GM12878 (cell line): ENCODE measurements at regions not wholly inside any gene's neighbourhood (a gene's known extent, or its start where the extent isn't known, plus 50 kb on each side); places are given as distances from the start of the nearest gene placed in this dataset.

Experiments used
- ATAC-seq: fragments of 200-7000 bp; cut with Tn5 transposase; 3 replicates; pipeline ENCODE4 v1.9.1; 2020; ENCODE audit warnings: mild to moderate bottlenecking, moderate library complexity
- BruUV-seq: library from RNA; stranded (reverse); fragments of 400-500 nt; replicated peaks from 2 replicates; lab custom pipeline; 2021; lab: Mats Ljungman, UMichigan
- CTCF ChIA-PET: fragments of 300-600 bp; sonication (Branson Sonifier 250); formaldehyde crosslinking; extraction: SDS; loops from one replicate; lab custom pipeline; 2021; ENCODE audit warnings: inconsistent platforms; lab: Yijun Ruan, JAX
- POLR2A ChIA-PET: fragments of 350-600 bp; formaldehyde crosslinking; extraction: SDS; loops from one replicate; lab custom pipeline; 2021; ENCODE audit warnings: inconsistent platforms; lab: Charles Lee
- RAD21 ChIA-PET: fragments of 300-600 bp; sonication (Branson Sonifier 250); formaldehyde crosslinking; loops from one replicate; lab custom pipeline; 2023; ENCODE audit warnings: antibody characterized with exemption; ENCODE audit not compliant: unreplicated experiment; lab: Charles Lee
- SMC1A ChIA-PET: fragments of 300-600 bp; sonication (Branson Sonifier 250); formaldehyde crosslinking; loops from one replicate; lab custom pipeline; 2023; ENCODE audit not compliant: unreplicated experiment, uncharacterized antibody; lab: Charles Lee
- DNase-seq: peaks from one replicate; pipeline ENCODE4 v3.0.0-alpha.2; 2011; ENCODE audit warnings: low read depth, low spot score
- FAIRE-seq: peaks from 3 replicates; lab custom pipeline; 2011; peaks lifted over from hg19 to GRCh38; lab: Jason Lieb, UNC
- H2AFZ ChIP-seq: 2 replicates; pipeline ENCODE4 v1.6.0; 2011; ENCODE audit warnings: low read depth, low read length, control low read depth; ENCODE audit not compliant: control insufficient read depth
- H3K27ac ChIP-seq: 2 replicates; pipeline ENCODE4 v1.5.1; 2011; ENCODE audit warnings: control low read depth; ENCODE audit not compliant: control insufficient read depth, insufficient read depth
- H3K27me3 ChIP-seq, 2 experiments: replicated peaks in 1 of 2; 2 replicates each; pipeline versions ENCODE4 v1.6.0 to v1.6.1; 2011; ENCODE audit warnings: low read length in 1 of 2; ENCODE audit not compliant: control insufficient read depth in 2 of 2, insufficient read depth in 2 of 2
- H3K36me3 ChIP-seq, 2 experiments: 2 replicates each; pipeline ENCODE4 v1.5.1; 2011; ENCODE audit warnings: low read length in 1 of 2; ENCODE audit not compliant: control insufficient read depth in 2 of 2, insufficient read depth in 2 of 2
- H3K4me1 ChIP-seq: 2 replicates; pipeline ENCODE4 v1.6.1; 2011; ENCODE audit warnings: mild to moderate bottlenecking, low read length, moderate library complexity, mixed read lengths; ENCODE audit not compliant: control insufficient read depth, insufficient read depth
- H3K4me2 ChIP-seq: 2 replicates; pipeline ENCODE4 v1.6.0; 2011; ENCODE audit warnings: control low read depth; ENCODE audit not compliant: control insufficient read depth, insufficient read depth
- H3K4me3 ChIP-seq: fragments of 200-600 bp; sonication (generic); 2 replicates; pipeline ENCODE4 v1.5.1; 2016
- H3K79me2 ChIP-seq: 2 replicates; pipeline ENCODE4 v1.6.0; 2011; ENCODE audit warnings: low read length; ENCODE audit not compliant: control insufficient read depth, insufficient read depth
- H3K9ac ChIP-seq: 2 replicates; pipeline ENCODE4 v1.8.0; 2011; ENCODE audit warnings: low read length, control low read depth, mixed read lengths; ENCODE audit not compliant: control insufficient read depth, insufficient read depth
- H3K9me3 ChIP-seq: replicated peaks from 3 replicates; pipeline ENCODE4 v1.5.1; 2011; ENCODE audit warnings: mild to moderate bottlenecking, low read length; ENCODE audit not compliant: control insufficient read depth, insufficient read depth
- H4K20me1 ChIP-seq: 2 replicates; pipeline ENCODE4 v1.6.0; 2011; ENCODE audit not compliant: control insufficient read depth, insufficient read depth
- BCL11A ChIP-seq: IDR thresholded peaks from 2 replicates; pipeline ENCODE4 v1.6.1; 2011; ENCODE audit warnings: low read depth, low read length
- MXI1 ChIP-seq: fragments of 150-350 bp; IDR thresholded peaks from 2 replicates; pipeline ENCODE4 v1.6.1; 2011; ENCODE audit warnings: low read depth, mild to moderate bottlenecking, inconsistent platforms, low read length, improper control_type of control experiment
- POLR2AphosphoS2 ChIP-seq: IDR thresholded peaks from 2 replicates; pipeline ENCODE4 v1.6.1; 2011; ENCODE audit warnings: low read depth, mild to moderate bottlenecking, low read length, improper control_type of control experiment, moderate library complexity
- RFX5 ChIP-seq: IDR thresholded peaks from 2 replicates; pipeline ENCODE4 v1.6.1; 2011; ENCODE audit warnings: low read depth, low read length, improper control_type of control experiment
- SUZ12 ChIP-seq: fragments of 200-600 bp; sonication (generic); IDR thresholded peaks from one replicate; pipeline ENCODE4 v1.6.1; 2018; ENCODE audit warnings: antibody characterized with exemption, mild to moderate bottlenecking; ENCODE audit not compliant: unreplicated experiment
- ZBED1 ChIP-seq: IDR thresholded peaks from 2 replicates; pipeline ENCODE4 v1.6.1; 2016; ENCODE audit warnings: borderline replicate concordance
- ZNF384 ChIP-seq: IDR thresholded peaks from 2 replicates; pipeline ENCODE4 v1.6.1; 2012; ENCODE audit warnings: low read depth, mild to moderate bottlenecking, low read length, improper control_type of control experiment, borderline replicate concordance
- ZNF622 ChIP-seq: fragments of 450-650 bp; IDR thresholded peaks from 2 replicates; pipeline ENCODE4 v1.6.1; 2017; ENCODE audit warnings: mild to moderate bottlenecking, inconsistent platforms
- WGBS: methylation state at CpG from one replicate; pipeline ENCODE4 v1.1.6; 2016; ENCODE audit warnings: low lambda C conversion rate; ENCODE audit not compliant: insufficient replicate concordance, insufficient coverage; ENCODE audit errors: missing lambda C conversion rate; 5-methylcytosine and 5-hydroxymethylcytosine counted together
- in situ Hi-C: fragments of 300-500 bp; cut with MboI; formaldehyde crosslinking; loops from 9 replicates; pipeline ENCODE4 v1.14.3; 2018; ENCODE audit warnings: mixed read lengths
- intact Hi-C: fragments of 100-400 bp; cut with micrococcal nuclease; formaldehyde crosslinking; loops from one replicate; pipeline ENCODE4 v1.14.2; 2022; ENCODE audit not compliant: unreplicated experiment
- TF ChIP-seq, protein P1 (sequence below): fragments of 450-650 bp; conservative IDR thresholded peaks from 2 replicates; pipeline ENCODE4 v1.6.1; 2017; ENCODE audit warnings: mild to moderate bottlenecking, moderate library complexity

DNA sequence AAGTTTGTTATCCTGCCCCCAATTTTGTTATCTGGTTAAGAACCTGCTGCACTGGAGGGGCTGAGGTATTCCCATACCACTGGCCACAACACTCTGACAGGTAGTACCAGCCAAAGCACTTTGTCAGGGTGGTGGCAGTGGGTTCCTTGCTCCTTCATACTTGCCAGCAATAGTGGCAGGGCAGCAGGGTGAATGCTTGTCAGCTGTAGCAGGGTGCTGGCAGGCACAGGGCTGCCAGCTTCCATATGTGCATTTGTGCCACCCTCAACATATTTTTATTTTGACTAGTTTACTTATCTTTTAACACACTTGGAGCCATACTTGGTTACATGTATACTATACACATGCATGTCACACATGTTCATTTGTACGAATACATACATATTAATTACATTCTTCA lies 294.0 kb upstream of the VWC2 start (continued):
- TF ChIP-seq, protein P1, sequence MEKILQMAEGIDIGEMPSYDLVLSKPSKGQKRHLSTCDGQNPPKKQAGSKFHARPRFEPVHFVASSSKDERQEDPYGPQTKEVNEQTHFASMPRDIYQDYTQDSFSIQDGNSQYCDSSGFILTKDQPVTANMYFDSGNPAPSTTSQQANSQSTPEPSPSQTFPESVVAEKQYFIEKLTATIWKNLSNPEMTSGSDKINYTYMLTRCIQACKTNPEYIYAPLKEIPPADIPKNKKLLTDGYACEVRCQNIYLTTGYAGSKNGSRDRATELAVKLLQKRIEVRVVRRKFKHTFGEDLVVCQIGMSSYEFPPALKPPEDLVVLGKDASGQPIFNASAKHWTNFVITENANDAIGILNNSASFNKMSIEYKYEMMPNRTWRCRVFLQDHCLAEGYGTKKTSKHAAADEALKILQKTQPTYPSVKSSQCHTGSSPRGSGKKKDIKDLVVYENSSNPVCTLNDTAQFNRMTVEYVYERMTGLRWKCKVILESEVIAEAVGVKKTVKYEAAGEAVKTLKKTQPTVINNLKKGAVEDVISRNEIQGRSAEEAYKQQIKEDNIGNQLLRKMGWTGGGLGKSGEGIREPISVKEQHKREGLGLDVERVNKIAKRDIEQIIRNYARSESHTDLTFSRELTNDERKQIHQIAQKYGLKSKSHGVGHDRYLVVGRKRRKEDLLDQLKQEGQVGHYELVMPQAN = no peak
- TF ChIP-seq BCL11A = no peak
- no peak for TF ChIP-seq SUZ12
- TF ChIP-seq ZNF384 = no peak
- no peak for TF ChIP-seq MXI1
- no peak for TF ChIP-seq POLR2AphosphoS2

DNA sequence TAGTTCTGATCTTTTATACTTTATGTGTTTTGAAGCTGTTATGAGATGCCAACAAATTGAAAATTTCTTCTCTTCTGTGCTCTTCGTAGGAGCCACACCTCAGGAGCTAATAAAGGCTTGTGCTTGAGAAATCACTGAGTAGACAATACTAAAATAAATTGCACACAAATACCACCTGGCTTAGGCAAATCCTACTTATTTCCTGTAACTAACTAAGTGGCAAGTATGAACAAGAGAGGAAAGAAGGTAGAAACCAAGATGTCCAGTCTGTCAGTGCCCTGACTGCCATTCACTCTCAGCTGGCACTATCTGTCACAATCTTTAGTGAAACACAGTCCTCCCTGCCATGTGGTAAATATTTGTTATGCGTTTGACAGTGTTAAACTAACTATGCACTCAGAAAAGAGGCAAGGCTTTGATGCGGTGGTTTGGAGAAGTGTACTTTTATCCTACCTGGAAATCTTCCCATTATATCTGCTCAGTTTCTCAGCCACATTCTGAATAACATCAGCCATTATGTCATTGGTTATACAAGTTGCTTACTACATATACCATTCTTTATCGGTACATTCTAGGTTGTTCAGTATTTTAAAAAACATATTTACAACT lies 293.4 kb upstream of the VWC2 start:
- Histone ChIP-seq H3K4me1 (no peaks in the 10 kb centered on the region), H3K27me3 (no peaks in the 10 kb centered on the region), H2AFZ (no peak overlapping the region), H4K20me1 (no peaks in the 10 kb centered on the region), H3K9me3 (no peaks in the 10 kb centered on the region), H3K36me3 (no peaks in the 10 kb centered on the region), H3K27ac (no peak overlapping the region), H3K9ac (no peak overlapping the region; the same call in 1 of the 2 replicates), H3K4me3 (no peak overlapping the region), H3K79me2 (no peaks in the 10 kb centered on the region), H3K4me2 (no peak overlapping the region)
- DNase-seq (no peak), ATAC-seq (no peak), FAIRE-seq (no peak)
- in situ Hi-C loops = loop anchor here (25.0 kb wide), 1 partner anchor 307 kb away; no protein-coding TSS in a partner anchor
- POLR2A ChIA-PET = no interaction called here
- no peak for TF ChIP-seq ZBED1
- no peak for TF ChIP-seq ZNF622
- TF ChIP-seq RFX5 = no peak
- RAD21 ChIA-PET = no interaction called here
- CTCF ChIA-PET = interaction anchor here (0.8 kb wide), 1 partner anchor 311 kb away, joined by 3 read pairs; no protein-coding TSS in a partner anchor
- intact Hi-C loops = no loop called here
- no TSS peak for BruUV-seq
- 36% methylated on average over 4 of the region's 4 CpGs for WGBS
- SMC1A ChIA-PET = no interaction called here
